Nephron progenitor cell (in vitro differentiated cells): ENCODE measurements at regions not wholly inside any gene's neighbourhood (a gene's known extent, or its start where the extent isn't known, plus 50 kb on each side); places are given as distances from the start of the nearest gene placed in this dataset.
"Not testable (repeated sequence)": the region's sequence is repeated elsewhere in the genome, so short reads cannot be mapped to it uniquely, and the experiment has no call there.

ENCODE experiments used
- DNase-seq: peaks from one replicate; pipeline ENCODE4 v3.0.0; 2021
- H3K27ac Mint-ChIP-seq: 2 replicates; pipeline ENCODE4 v1.8.0; 2021; ENCODE audit warnings: mild to moderate bottlenecking, moderate library complexity, mixed read lengths
- H3K27me3 Mint-ChIP-seq: 2 replicates; pipeline ENCODE4 v1.8.0; 2021; ENCODE audit warnings: mild to moderate bottlenecking, low read depth, mixed read lengths; ENCODE audit not compliant: poor library complexity
- H3K36me3 Mint-ChIP-seq: 2 replicates; pipeline ENCODE4 v1.8.0; 2021; ENCODE audit warnings: low read depth, mixed read lengths
- H3K4me1 Mint-ChIP-seq: 2 replicates; pipeline ENCODE4 v1.8.0; 2021; ENCODE audit warnings: mixed read lengths
- H3K4me3 Mint-ChIP-seq: 2 replicates; pipeline ENCODE4 v1.8.0; 2021; ENCODE audit warnings: mild to moderate bottlenecking, moderate library complexity, mixed read lengths
- H3K9me3 Mint-ChIP-seq: 2 replicates; pipeline ENCODE4 v1.8.0; 2021; ENCODE audit warnings: mild to moderate bottlenecking, moderate library complexity, mixed read lengths
- CTCF ChIP-seq: fragments of 200-600 bp; sonication (generic); IDR thresholded peaks from 2 replicates; pipeline ENCODE4 v1.5.0; 2021; ENCODE audit warnings: antibody characterized with exemption

DNA sequence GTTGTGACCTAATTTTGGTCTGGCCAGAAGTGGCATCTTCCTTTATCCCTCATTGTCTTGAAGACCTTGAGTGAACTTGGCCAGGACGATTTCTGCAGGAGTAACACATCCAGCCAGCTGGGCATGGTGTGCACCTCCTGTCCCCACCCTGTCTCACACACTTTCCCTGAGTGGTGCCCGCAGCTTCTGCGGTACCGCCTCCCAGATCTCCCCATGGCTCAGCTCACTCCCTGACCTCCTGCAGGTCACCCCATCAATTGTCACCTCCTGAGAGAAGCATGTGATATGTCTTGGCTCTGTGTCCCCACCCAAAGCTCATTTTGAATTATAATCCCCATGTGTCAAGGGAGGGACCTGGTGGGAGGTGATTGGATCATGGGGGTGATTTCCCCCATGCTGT is 50.2 kb upstream of the TP53I11 start:
- no peak for DNase-seq
- Mint-ChIP-seq H3K9me3 (no peaks in the 10 kb centered on the region), H3K4me1 (peaks cover 7% of the 10 kb centered on the region), H3K4me3 (no peak overlapping the region), H3K27ac (no peak overlapping the region), H3K27me3 (peaks cover 14% of the 10 kb centered on the region), H3K36me3 (no peaks in the 10 kb centered on the region)
- no peak for TF ChIP-seq CTCF

GRCh38 chr11:45001466-45002165 is 50.9 kb upstream of the TP53I11 start:
- H3K27ac Mint-ChIP-seq = no peak overlapping the region
- TF ChIP-seq CTCF = no peak
- H3K9me3 Mint-ChIP-seq = peaks cover 5% of the 10 kb centered on the region
- H3K27me3 Mint-ChIP-seq = peaks cover 14% of the 10 kb centered on the region
- no peaks in the 10 kb centered on the region for H3K36me3 Mint-ChIP-seq
- no peak for DNase-seq
- H3K4me1 Mint-ChIP-seq = peaks cover 7% of the 10 kb centered on the region
- no peak overlapping the region for H3K4me3 Mint-ChIP-seq

DNA sequence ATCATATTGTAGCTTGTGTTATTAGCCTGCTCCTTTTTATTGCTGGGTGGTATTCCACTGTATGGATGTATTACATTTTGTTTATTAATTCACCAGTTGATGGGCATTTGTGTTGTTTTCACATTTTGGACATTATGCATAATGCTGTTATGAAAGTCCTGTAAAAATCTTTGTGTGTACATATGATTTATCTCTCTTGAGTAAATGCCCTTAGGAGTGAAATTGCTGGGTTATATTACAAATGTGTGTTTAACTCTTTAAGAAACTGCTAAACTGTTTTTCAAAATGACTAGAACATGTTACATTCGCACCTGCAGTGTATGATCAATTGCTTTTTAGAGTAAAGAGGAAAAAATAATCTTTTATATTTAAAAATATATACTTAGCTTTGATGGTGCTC is 54.4 kb upstream of the TP53I11 start:
- no peak overlapping the region for H3K27ac Mint-ChIP-seq
- peaks cover 7% of the 10 kb centered on the region for H3K27me3 Mint-ChIP-seq
- no peak for TF ChIP-seq CTCF
- peaks cover 5% of the 10 kb centered on the region for H3K9me3 Mint-ChIP-seq
- H3K4me1 Mint-ChIP-seq = peaks cover 7% of the 10 kb centered on the region
- DNase-seq = no peak
- no peaks in the 10 kb centered on the region for H3K36me3 Mint-ChIP-seq
- no peak overlapping the region for H3K4me3 Mint-ChIP-seq

- Mint-ChIP-seq H3K4me3 (no peak overlapping the region), H3K4me1 (no peaks in the 10 kb centered on the region), H3K9me3 (peaks cover 16% of the 10 kb centered on the region), H3K27ac (no peak overlapping the region), H3K27me3 (peaks cover 3% of the 10 kb centered on the region), H3K36me3 (no peaks in the 10 kb centered on the region)
- DNase-seq = no peak
- TF ChIP-seq CTCF = no peak
Measured at GRCh38 chr11:45007011-45007410, 56.3 kb upstream of the TP53I11 start.

GRCh38 chr11:45015983-45016382 is 65.3 kb upstream of the TP53I11 start:
- H3K27ac Mint-ChIP-seq, DNase-seq, H3K36me3 Mint-ChIP-seq, H3K4me3 Mint-ChIP-seq: not testable (repeated sequence)
- peaks cover 10% of the 10 kb centered on the region for H3K27me3 Mint-ChIP-seq
- peaks cover 46% of the 10 kb centered on the region for H3K4me1 Mint-ChIP-seq
- H3K9me3 Mint-ChIP-seq = peaks cover 48% of the 10 kb centered on the region

- not testable (repeated sequence) for H3K36me3 Mint-ChIP-seq, H3K27ac Mint-ChIP-seq, H3K4me3 Mint-ChIP-seq, DNase-seq
- Mint-ChIP-seq H3K27me3 (peaks cover 10% of the 10 kb centered on the region), H3K4me1 (peaks cover 50% of the 10 kb centered on the region), H3K9me3 (peaks cover 44% of the 10 kb centered on the region)
Measured at GRCh38 chr11:45016446-45016845, 65.8 kb upstream of the TP53I11 start.

DNA sequence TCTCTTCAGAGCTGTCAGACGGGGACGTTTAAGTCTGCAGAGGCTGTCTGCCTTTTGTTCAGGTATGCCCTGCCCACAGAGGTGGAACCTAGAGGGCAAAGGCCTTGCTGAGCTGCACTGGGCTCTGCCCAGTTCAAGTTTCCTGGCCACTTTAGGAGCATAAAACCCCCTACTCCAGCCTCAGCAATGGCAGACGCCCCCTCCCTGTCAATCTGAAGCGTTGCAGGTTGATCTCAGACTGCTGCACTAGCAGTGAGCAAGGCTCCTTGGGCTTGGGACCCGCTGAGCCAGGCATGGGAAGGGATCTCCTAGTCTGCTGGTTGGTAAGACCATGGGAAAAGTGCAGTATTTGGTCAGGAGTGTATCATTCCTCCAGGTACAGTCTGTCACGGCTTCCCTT is 66.6 kb upstream of the TP53I11 start:
- peaks cover 58% of the 10 kb centered on the region for H3K4me1 Mint-ChIP-seq
- H3K4me3 Mint-ChIP-seq = no peak overlapping the region
- H3K27ac Mint-ChIP-seq = no peak overlapping the region
- H3K36me3 Mint-ChIP-seq = no peaks in the 10 kb centered on the region
- H3K9me3 Mint-ChIP-seq = peaks cover 40% of the 10 kb centered on the region
- no peak for TF ChIP-seq CTCF
- DNase-seq = no peak
- H3K27me3 Mint-ChIP-seq = peaks cover 10% of the 10 kb centered on the region
